ENCODE measurements at regions not wholly inside any gene's neighbourhood (a gene's known extent, or its start where the extent isn't known, plus 50 kb on each side); places are given as distances from the start of the nearest gene placed in this dataset.

DNA sequence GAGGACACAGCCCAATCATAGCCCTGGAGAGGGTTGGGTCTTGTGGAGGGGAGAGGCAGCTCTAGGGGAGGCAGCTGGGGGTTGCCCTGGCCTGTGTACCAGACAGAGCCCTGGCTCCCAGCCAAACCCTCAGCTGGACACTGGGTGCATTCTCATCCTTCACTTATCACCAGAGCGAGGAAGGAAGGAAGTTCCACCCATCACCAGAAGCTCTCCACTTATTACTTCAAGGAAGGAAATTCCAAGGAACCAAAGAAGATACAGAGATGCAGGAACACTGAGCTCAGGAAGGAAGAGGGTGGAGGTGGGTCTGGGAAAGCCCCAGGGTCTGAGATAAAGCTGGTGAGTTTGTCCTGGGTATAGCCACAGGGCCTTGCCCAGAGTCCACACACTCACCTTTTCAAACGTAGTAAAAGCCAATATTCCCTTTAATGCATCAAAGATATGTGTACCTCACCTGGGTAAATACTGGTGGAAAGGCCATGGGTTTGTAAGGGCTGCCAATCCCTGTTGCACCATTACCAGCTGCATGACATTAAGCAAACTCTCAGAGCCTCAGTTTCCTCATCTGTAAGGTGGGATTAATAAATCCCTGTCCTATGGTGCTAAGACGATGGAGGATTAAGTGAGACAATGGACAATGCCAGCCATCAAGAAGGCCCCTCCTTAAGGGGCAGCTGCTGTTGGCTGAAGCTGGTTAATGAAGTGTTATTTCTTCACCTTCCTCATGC lies 109.7 kb upstream of the NAA20 start:
- no peak for TF ChIP-seq GATA2 (IDR thresholded peaks at IDR 0.05; ENCODE audit: low read depth, low read length)
- no peak for TF ChIP-seq GATA3 (IDR thresholded peaks at IDR 0.05; ENCODE audit: low read depth, low read length)

Measured in SH-SY5Y (cell line).